Right lobe of liver (tissue), 4 donors: ENCODE measurements at regions not wholly inside any gene's neighbourhood (a gene's known extent, or its start where the extent isn't known, plus 50 kb on each side); places are given as distances from the start of the nearest gene placed in this dataset.

ENCODE experiments used
- POLR2A ChIP-seq: fragments of 450-650 bp; IDR thresholded peaks from one replicate; pipeline ENCODE4 v1.6.1; 2017; ENCODE audit warnings: antibody characterized with exemption, mild to moderate bottlenecking
- TF ChIP-seq, protein P1 (sequence below), 4 donors: fragments of 200-600 bp in 3 of 4; fragments of 450-650 bp in 1 of 4; IDR thresholded peaks; one replicate each; pipeline versions ENCODE4 v1.5.1 to v1.8.0; 2016 to 2022; ENCODE audit warnings: antibody characterized with exemption in 4 of 4, mild to moderate bottlenecking in 2 of 4
- donor health status: DM: no; HTN: no; CAD: no.
- donor health status: DM: no; HTN: no; CAD: no.
- donor health status: DM: no; HTN: yes; CAD: no.

- TF ChIP-seq, protein P1, sequence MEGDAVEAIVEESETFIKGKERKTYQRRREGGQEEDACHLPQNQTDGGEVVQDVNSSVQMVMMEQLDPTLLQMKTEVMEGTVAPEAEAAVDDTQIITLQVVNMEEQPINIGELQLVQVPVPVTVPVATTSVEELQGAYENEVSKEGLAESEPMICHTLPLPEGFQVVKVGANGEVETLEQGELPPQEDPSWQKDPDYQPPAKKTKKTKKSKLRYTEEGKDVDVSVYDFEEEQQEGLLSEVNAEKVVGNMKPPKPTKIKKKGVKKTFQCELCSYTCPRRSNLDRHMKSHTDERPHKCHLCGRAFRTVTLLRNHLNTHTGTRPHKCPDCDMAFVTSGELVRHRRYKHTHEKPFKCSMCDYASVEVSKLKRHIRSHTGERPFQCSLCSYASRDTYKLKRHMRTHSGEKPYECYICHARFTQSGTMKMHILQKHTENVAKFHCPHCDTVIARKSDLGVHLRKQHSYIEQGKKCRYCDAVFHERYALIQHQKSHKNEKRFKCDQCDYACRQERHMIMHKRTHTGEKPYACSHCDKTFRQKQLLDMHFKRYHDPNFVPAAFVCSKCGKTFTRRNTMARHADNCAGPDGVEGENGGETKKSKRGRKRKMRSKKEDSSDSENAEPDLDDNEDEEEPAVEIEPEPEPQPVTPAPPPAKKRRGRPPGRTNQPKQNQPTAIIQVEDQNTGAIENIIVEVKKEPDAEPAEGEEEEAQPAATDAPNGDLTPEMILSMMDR (IDR thresholded peaks at IDR 0.05): no peak
- no peak for TF ChIP-seq POLR2A
These were observed 1165.0 kb downstream of the DIAPH3 start for GRCh38 chr13:58998716-58999115.
